Transverse colon (tissue), 3 donors: ENCODE measurements at regions not wholly inside any gene's neighbourhood (a gene's known extent, or its start where the extent isn't known, plus 50 kb on each side); places are given as distances from the start of the nearest gene placed in this dataset.

Experiments
- CTCF ChIP-seq, 5 experiments: fragments of 200-600 bp in 3 of 5; fragments of 450-650 bp in 2 of 5; sonication (generic) in 3 of 5; IDR thresholded peaks; 1 replicate in 2 of 5; 2 replicates in 3 of 5; pipeline ENCODE4 v1.5.1; 2016 to 2017; ENCODE audit warnings: antibody characterized with exemption in 5 of 5, inconsistent platforms in 3 of 5, mild to moderate bottlenecking in 2 of 5, moderate library complexity in 1 of 5
- POLR2A ChIP-seq: fragments of 450-650 bp; IDR thresholded peaks from one replicate; pipeline ENCODE4 v1.6.1; 2016; ENCODE audit warnings: antibody characterized with exemption, mild to moderate bottlenecking, moderate library complexity

GRCh38 chr5:107134931-107135330 is 535.8 kb downstream of the EFNA5 start:
- TF ChIP-seq CTCF (IDR thresholded peaks at IDR 0.05) (no peak), POLR2A (no peak)
